Kidney (tissue), 13 donors: ENCODE measurements at regions not wholly inside any gene's neighbourhood (a gene's known extent, or its start where the extent isn't known, plus 50 kb on each side); places are given as distances from the start of the nearest gene placed in this dataset.

Experiments
- DNase-seq, 5 donors: peaks; one replicate each; pipeline ENCODE4 v3.0.0-alpha.2; 2013 to 2020
- FAIRE-seq: peaks from 2 replicates; lab custom pipeline; 2012; peaks lifted over from hg19 to GRCh38; lab: Jason Lieb, UNC
- H3K27ac ChIP-seq, 2 donors: one replicate each; pipeline ENCODE4 v1.7.0; 2013; ENCODE audit warnings: low read depth in 2 of 2, low read length in 2 of 2, inconsistent platforms in 1 of 2
- H3K27me3 ChIP-seq: one replicate; pipeline ENCODE4 v1.7.1; 2013; ENCODE audit warnings: low read length, inconsistent platforms; ENCODE audit not compliant: control insufficient read depth, insufficient read depth
- H3K36me3 ChIP-seq, 3 donors: one replicate each; pipeline versions ENCODE4 v1.7.0 to v1.7.1; 2013; ENCODE audit warnings: low read length in 3 of 3, control low read depth in 1 of 3, inconsistent platforms in 1 of 3; ENCODE audit not compliant: insufficient read depth in 3 of 3, control insufficient read depth in 2 of 3
- H3K4me1 ChIP-seq, 3 donors: one replicate each; pipeline versions ENCODE4 v1.7.0 to v1.7.1; 2013; ENCODE audit warnings: low read length in 3 of 3, inconsistent platforms in 1 of 3, low read depth in 1 of 3; ENCODE audit not compliant: control insufficient read depth in 2 of 3, insufficient read depth in 2 of 3
- H3K4me3 ChIP-seq, 3 donors: one replicate each; pipeline versions ENCODE4 v1.7.0 to v1.8.1; 2013; ENCODE audit warnings: low read length in 3 of 3, control low read depth in 1 of 3, inconsistent platforms in 1 of 3
- H3K9ac ChIP-seq, 3 donors: one replicate each; pipeline versions ENCODE4 v1.7.0 to v1.7.1; 2013; ENCODE audit warnings: low read length in 3 of 3, control low read depth in 1 of 3, inconsistent platforms in 1 of 3
- H3K9me3 ChIP-seq, 3 donors: one replicate each; pipeline versions ENCODE4 v1.7.0 to v1.7.1; 2013; ENCODE audit warnings: low read length in 3 of 3, control low read depth in 1 of 3, inconsistent platforms in 1 of 3; ENCODE audit not compliant: control insufficient read depth in 2 of 3, insufficient read depth in 1 of 3
- CTCF ChIP-seq: IDR thresholded peaks from 3 replicates; pipeline ENCODE4 v1.5.1; 2012; ENCODE audit warnings: mild to moderate bottlenecking, moderate library complexity, borderline replicate concordance; ENCODE audit not compliant: insufficient read depth; ENCODE audit errors: extremely low read depth
- intact Hi-C: fragments of 100-400 bp; cut with DNase I; formaldehyde crosslinking; loops from one replicate; pipeline ENCODE4 v1.11.1; 2022
- donor health status: control.
- donor health status: control.
- donor health status: control.
- donor health status: control.
- donor health status: control.
- donor health status: DM: yes; HTN: yes; CAD: no.
- donor health status: Normal renal cell carcinoma (clear cell type).

GRCh38 chrX:39945709-39946108, 152.0 kb downstream of the BCOR start:
- no peak for FAIRE-seq
- TF ChIP-seq CTCF: no peak
- Histone ChIP-seq H3K9me3 (no peaks in the 10 kb centered on the region), H3K36me3 (no peaks in the 10 kb centered on the region), H3K27ac (no peak overlapping the region), H3K27me3 (no peaks in the 10 kb centered on the region), H3K4me3 (no peak overlapping the region), H3K4me1 (no peaks in the 10 kb centered on the region), H3K9ac (no peak overlapping the region)
- intact Hi-C loops: no loop called here
- no peak for DNase-seq

- intact Hi-C loops: no loop called here
- DNase-seq (peak in 1 of 5 donors; percentile 13), FAIRE-seq (no peak)
- Histone ChIP-seq H3K36me3 (no peaks in the 10 kb centered on the region), H3K27me3 (no peaks in the 10 kb centered on the region), H3K9me3 (no peaks in the 10 kb centered on the region), H3K27ac (no peak overlapping the region), H3K4me3 (no peak overlapping the region), H3K9ac (no peak overlapping the region), H3K4me1 (no peaks in the 10 kb centered on the region)
- no peak for TF ChIP-seq CTCF
Measured at GRCh38 chrX:39946822-39947221, 150.9 kb downstream of the BCOR start.

- FAIRE-seq (no peak), DNase-seq (peak in 1 of 5 donors; percentile 34)
- intact Hi-C loops: no loop called here
- Histone ChIP-seq H3K9me3 (no peaks in the 10 kb centered on the region), H3K27ac (no peak overlapping the region), H3K9ac (no peak overlapping the region), H3K36me3 (no peaks in the 10 kb centered on the region), H3K27me3 (no peaks in the 10 kb centered on the region), H3K4me3 (no peak overlapping the region), H3K4me1 (no peaks in the 10 kb centered on the region)
- TF ChIP-seq CTCF: no peak
Measured at GRCh38 chrX:39948582-39948981, 149.2 kb downstream of the BCOR start.

- DNase-seq (peak in 1 of 5 donors; percentile 5), FAIRE-seq (no peak)
- intact Hi-C loops: no loop called here
- no peak for TF ChIP-seq CTCF
- Histone ChIP-seq H3K4me3 (no peak overlapping the region), H3K9ac (no peak overlapping the region), H3K27me3 (no peaks in the 10 kb centered on the region), H3K36me3 (no peaks in the 10 kb centered on the region), H3K4me1 (no peaks in the 10 kb centered on the region), H3K9me3 (no peaks in the 10 kb centered on the region), H3K27ac (no peak overlapping the region)
Measured at GRCh38 chrX:39950018-39950688, 147.6 kb downstream of the BCOR start.
